Memory B cell (primary cell): ENCODE measurements at regions not wholly inside any gene's neighbourhood (a gene's known extent, or its start where the extent isn't known, plus 50 kb on each side); places are given as distances from the start of the nearest gene placed in this dataset.

Experiments used
- ATAC-seq: fragments of 150-1000 bp; cut with Tn5 transposase; 2 replicates; pipeline ENCODE4 v1.10.0; 2021; ENCODE audit warnings: low read depth, mild to moderate bottlenecking, moderate library complexity
- DNase-seq, 2 donors: peaks; one replicate each; pipeline ENCODE4 v3.0.0; 2022; ENCODE audit warnings: low spot score in 2 of 2
- H3K27ac Mint-ChIP-seq: one replicate; pipeline ENCODE4 v1.8.0; 2022; ENCODE audit warnings: mild to moderate bottlenecking, moderate library complexity, mixed read lengths
- H3K27me3 Mint-ChIP-seq: one replicate; pipeline ENCODE4 v1.8.0; 2022; ENCODE audit warnings: mixed read lengths
- H3K36me3 Mint-ChIP-seq: one replicate; pipeline ENCODE4 v1.8.0; 2022; ENCODE audit warnings: mild to moderate bottlenecking, mixed read lengths
- H3K4me1 Mint-ChIP-seq: one replicate; pipeline ENCODE4 v1.8.0; 2022; ENCODE audit warnings: mixed read lengths
- H3K4me3 Mint-ChIP-seq: one replicate; pipeline ENCODE4 v1.8.0; 2022; ENCODE audit warnings: mild to moderate bottlenecking, moderate library complexity, mixed read lengths
- H3K9me3 Mint-ChIP-seq: one replicate; pipeline ENCODE4 v1.8.0; 2022; ENCODE audit warnings: mixed read lengths

DNA sequence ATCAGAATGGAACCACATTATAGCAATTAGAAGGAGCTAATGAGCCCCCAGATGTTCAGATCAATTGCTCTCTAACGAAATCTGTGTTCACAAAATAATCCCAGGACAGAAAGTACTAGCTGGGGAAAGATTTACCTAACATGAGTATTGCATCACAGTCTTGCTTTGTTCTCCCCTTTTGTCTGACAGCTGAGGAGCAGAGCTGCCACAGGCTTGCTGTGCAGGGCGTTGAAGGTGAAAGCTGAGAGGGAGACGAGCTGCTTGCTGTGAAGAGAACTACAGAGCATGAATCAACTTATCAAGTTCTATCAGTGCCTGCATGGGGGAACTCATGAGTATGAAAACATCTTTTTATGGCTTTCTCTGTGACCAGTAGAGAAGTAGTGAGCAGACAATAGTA is 441.2 kb downstream of the CENPC start:
- DNase-seq (no peak), ATAC-seq (no peak)
- H3K9me3 Mint-ChIP-seq = no peaks in the 10 kb centered on the region
- no peak overlapping the region for H3K4me3 Mint-ChIP-seq
- H3K27ac Mint-ChIP-seq = no peak overlapping the region
- H3K4me1 Mint-ChIP-seq = no peaks in the 10 kb centered on the region
- no peaks in the 10 kb centered on the region for H3K36me3 Mint-ChIP-seq
- H3K27me3 Mint-ChIP-seq = no peaks in the 10 kb centered on the region

DNA sequence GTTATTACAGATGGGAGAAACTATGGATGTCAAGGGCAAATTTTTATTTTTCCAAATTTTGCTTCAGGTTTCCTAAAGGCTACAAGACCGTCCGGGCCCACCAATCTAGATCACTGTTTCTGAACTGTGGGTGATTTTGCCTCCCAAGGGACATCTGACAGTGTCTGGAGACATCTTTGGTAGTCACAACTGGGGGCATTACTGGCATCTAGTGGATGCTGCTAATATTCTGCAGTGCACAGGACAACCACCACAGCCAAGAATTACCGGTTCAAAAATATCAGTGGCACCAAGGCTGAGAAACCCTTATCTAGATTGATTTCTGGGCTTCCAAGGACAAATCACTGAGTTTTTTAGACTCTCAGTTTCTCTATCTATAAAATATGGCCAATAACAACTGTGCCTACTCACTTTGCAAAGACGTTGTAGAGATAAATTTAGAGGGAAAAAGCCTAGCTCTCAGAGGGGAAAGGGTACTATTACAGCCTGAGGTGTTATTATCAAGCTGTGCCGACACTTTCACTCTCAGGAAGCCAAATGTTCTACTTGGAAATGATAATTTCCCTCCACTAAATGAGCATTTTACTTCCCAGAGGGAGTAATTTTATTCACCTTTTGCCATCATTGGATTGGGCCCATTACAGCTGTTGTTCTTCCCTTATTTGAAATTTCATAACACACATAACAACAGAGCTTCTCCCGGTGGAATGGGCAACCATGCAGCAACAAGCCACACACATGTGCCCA is 442.1 kb downstream of the CENPC start:
- Mint-ChIP-seq H3K9me3 (no peaks in the 10 kb centered on the region), H3K36me3 (no peaks in the 10 kb centered on the region), H3K27me3 (no peaks in the 10 kb centered on the region), H3K4me1 (no peaks in the 10 kb centered on the region), H3K4me3 (no peak overlapping the region), H3K27ac (no peak overlapping the region)
- DNase-seq = no peak
- ATAC-seq = no peak

- ATAC-seq = no peak
- Mint-ChIP-seq H3K4me1 (no peaks in the 10 kb centered on the region), H3K36me3 (no peaks in the 10 kb centered on the region), H3K4me3 (no peak overlapping the region), H3K27me3 (no peaks in the 10 kb centered on the region), H3K27ac (no peak overlapping the region), H3K9me3 (no peaks in the 10 kb centered on the region)
- DNase-seq = no peak
These were observed 443.7 kb downstream of the CENPC start for GRCh38 chr4:67101612-67102011.

- ATAC-seq (no peak), DNase-seq (no peak)
- Mint-ChIP-seq H3K9me3 (no peaks in the 10 kb centered on the region), H3K27ac (no peak overlapping the region), H3K27me3 (no peaks in the 10 kb centered on the region), H3K4me1 (no peaks in the 10 kb centered on the region), H3K36me3 (no peaks in the 10 kb centered on the region), H3K4me3 (no peak overlapping the region)
These were observed 453.0 kb downstream of the CENPC start for GRCh38 chr4:67092351-67092750.

DNA sequence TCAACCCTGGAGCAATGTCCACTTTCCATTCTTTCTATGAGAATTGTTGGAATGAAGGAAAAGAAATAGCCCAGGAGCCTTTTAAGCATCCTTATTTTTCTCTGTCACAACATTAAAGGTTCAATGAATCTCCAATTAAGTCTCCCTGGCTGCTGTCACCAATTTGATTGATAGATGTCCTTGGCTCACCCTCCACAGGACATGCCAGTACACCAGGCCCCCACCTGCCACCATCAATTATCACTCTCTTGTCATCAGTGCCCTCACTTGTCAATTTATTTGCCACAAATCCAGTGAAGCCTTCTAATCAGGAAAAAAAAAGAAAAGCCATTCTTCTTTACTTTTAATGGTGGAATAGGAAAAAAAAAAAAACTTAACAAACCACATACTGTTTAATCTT is 453.6 kb downstream of the CENPC start:
- no peaks in the 10 kb centered on the region for H3K4me1 Mint-ChIP-seq

DNA sequence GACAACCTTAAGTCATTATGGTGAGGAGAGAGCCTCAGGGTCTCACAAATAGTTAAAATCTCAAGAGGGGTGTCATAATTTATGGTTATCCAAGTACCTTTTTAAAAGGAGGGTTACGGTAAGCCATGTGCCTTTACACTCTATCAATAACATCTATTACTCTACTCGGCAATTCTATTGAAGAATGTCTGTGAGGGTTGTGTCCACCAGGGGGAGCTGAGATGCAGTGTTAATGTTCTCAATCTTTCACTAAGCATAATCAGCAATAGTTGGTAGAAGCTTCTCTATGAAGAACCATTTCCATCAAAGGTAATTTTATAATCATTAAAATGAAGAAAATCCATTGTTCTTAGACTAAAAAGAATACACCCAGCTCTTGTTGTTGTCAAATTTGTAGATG is 457.4 kb downstream of the CENPC start:
- Mint-ChIP-seq H3K4me3 (no peak overlapping the region), H3K27ac (no peak overlapping the region), H3K4me1 (no peaks in the 10 kb centered on the region), H3K27me3 (no peaks in the 10 kb centered on the region), H3K36me3 (no peaks in the 10 kb centered on the region), H3K9me3 (no peaks in the 10 kb centered on the region)
- ATAC-seq (no peak), DNase-seq (peak; percentile 3 to 11)

More for the DNA sequence above, 453.6 kb downstream of the CENPC start:
- Mint-ChIP-seq H3K4me3 (no peak overlapping the region), H3K36me3 (no peaks in the 10 kb centered on the region), H3K27ac (no peak overlapping the region), H3K9me3 (no peaks in the 10 kb centered on the region), H3K27me3 (no peaks in the 10 kb centered on the region)
- ATAC-seq (no peak), DNase-seq (no peak)

DNA sequence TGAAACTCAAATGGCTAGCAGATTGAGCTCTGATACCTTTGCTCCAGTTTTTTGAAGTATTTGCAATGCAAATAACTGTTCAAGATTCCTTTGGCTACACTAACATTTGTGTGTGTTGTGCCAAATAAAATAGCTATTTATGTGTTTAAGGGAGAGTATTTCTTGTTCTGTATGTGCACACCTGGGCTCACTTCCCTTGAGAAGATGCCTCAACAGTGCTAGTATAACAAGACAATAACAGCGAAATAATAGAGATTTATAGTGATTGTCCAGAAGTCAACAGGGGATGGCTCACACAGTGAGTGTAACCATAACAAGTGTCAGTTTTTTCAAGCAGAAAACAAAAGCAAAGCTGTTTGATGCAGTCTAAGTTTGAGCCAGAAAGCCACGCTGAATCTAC is 460.5 kb downstream of the CENPC start:
- ATAC-seq = no peak
- H3K4me3 Mint-ChIP-seq = no peak overlapping the region
- H3K27ac Mint-ChIP-seq = no peak overlapping the region
- DNase-seq = no peak
- H3K27me3 Mint-ChIP-seq = no peaks in the 10 kb centered on the region
- H3K36me3 Mint-ChIP-seq = no peaks in the 10 kb centered on the region
- H3K9me3 Mint-ChIP-seq = no peaks in the 10 kb centered on the region
- H3K4me1 Mint-ChIP-seq = no peaks in the 10 kb centered on the region

DNA sequence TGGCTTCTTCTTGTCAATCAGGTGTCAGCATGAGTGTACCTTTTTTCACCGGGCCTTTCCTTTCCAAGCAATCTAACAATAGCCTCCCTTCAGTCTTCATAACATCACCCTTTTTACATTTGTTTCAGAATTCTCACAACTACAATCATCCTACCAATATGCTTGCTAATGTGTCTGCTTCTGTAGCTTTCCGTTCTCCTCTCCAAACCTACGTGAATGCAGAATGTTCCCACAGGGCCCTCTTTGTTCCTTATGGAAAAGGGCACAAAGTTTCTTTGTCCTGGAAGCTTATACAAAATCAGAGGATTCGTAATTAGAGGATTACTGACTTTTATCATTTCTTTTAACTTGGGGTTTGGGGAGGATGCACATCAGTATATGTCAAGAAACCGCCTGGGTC is 461.8 kb downstream of the CENPC start:
- no peak for ATAC-seq
- no peaks in the 10 kb centered on the region for H3K9me3 Mint-ChIP-seq
- DNase-seq = no peak
- H3K4me3 Mint-ChIP-seq = no peak overlapping the region
- H3K27me3 Mint-ChIP-seq = no peaks in the 10 kb centered on the region
- H3K27ac Mint-ChIP-seq = no peak overlapping the region
- H3K36me3 Mint-ChIP-seq = no peaks in the 10 kb centered on the region
- no peaks in the 10 kb centered on the region for H3K4me1 Mint-ChIP-seq

DNA sequence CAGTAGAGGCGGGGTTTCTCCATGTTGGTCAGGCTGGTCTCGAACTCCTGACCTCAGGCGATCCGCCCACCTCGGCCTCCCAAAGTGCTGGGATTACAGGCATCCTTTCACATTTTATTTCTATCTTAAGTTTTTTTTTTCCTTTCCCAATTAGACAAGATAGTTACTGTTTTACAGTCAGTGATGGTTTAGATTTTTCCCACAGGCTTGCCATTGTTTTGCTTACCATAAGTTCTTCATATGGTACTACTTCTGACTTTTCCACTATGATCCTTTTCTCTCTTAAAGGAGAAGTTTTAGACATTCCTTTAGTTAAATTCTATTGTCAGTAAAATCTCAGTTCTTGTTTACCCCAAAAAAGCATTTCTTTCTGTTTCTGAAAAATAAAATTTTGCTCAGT is 462.6 kb downstream of the CENPC start:
- Mint-ChIP-seq H3K9me3 (no peaks in the 10 kb centered on the region), H3K27me3 (no peaks in the 10 kb centered on the region), H3K4me3 (no peak overlapping the region), H3K36me3 (no peaks in the 10 kb centered on the region), H3K27ac (no peak overlapping the region), H3K4me1 (no peaks in the 10 kb centered on the region)
- no peak for DNase-seq
- ATAC-seq = no peak

- H3K36me3 Mint-ChIP-seq = no peaks in the 10 kb centered on the region
These were observed 465.2 kb downstream of the CENPC start for GRCh38 chr4:67080046-67080557.

GRCh38 chr4:67071641-67072040 is 473.7 kb downstream of the CENPC start:
- peaks cover 3% of the 10 kb centered on the region for H3K9me3 Mint-ChIP-seq
- DNase-seq (no peak), ATAC-seq (no peak)
- H3K36me3 Mint-ChIP-seq = no peaks in the 10 kb centered on the region
- no peak overlapping the region for H3K27ac Mint-ChIP-seq
- no peaks in the 10 kb centered on the region for H3K27me3 Mint-ChIP-seq
- no peak overlapping the region for H3K4me3 Mint-ChIP-seq
- H3K4me1 Mint-ChIP-seq = no peaks in the 10 kb centered on the region

More at GRCh38 chr4:67080046-67080557, 465.2 kb downstream of the CENPC start:
- no peak overlapping the region for H3K4me3 Mint-ChIP-seq
- H3K27ac Mint-ChIP-seq = no peak overlapping the region
- no peaks in the 10 kb centered on the region for H3K9me3 Mint-ChIP-seq
- H3K4me1 Mint-ChIP-seq = no peaks in the 10 kb centered on the region
- DNase-seq (no peak), ATAC-seq (no peak)
- no peaks in the 10 kb centered on the region for H3K27me3 Mint-ChIP-seq

GRCh38 chr4:67055319-67055718 is 490.0 kb downstream of the CENPC start:
- Mint-ChIP-seq H3K9me3 (no peaks in the 10 kb centered on the region), H3K27ac (no peak overlapping the region)

GRCh38 chr4:67054896-67055295 is 490.4 kb downstream of the CENPC start:
- no peaks in the 10 kb centered on the region for H3K4me1 Mint-ChIP-seq
- ATAC-seq = no peak
- DNase-seq = no peak
- no peaks in the 10 kb centered on the region for H3K9me3 Mint-ChIP-seq
- no peaks in the 10 kb centered on the region for H3K27me3 Mint-ChIP-seq
- no peaks in the 10 kb centered on the region for H3K36me3 Mint-ChIP-seq
- no peak overlapping the region for H3K27ac Mint-ChIP-seq
- no peak overlapping the region for H3K4me3 Mint-ChIP-seq

More at GRCh38 chr4:67055319-67055718, 490.0 kb downstream of the CENPC start:
- no peaks in the 10 kb centered on the region for H3K36me3 Mint-ChIP-seq
- no peak overlapping the region for H3K4me3 Mint-ChIP-seq
- no peak for ATAC-seq
- H3K27me3 Mint-ChIP-seq = no peaks in the 10 kb centered on the region
- DNase-seq = no peak
- no peaks in the 10 kb centered on the region for H3K4me1 Mint-ChIP-seq

GRCh38 chr4:67052814-67053675 is 492.3 kb downstream of the CENPC start:
- ATAC-seq (no peak), DNase-seq (no peak)
- no peaks in the 10 kb centered on the region for H3K9me3 Mint-ChIP-seq
- no peaks in the 10 kb centered on the region for H3K36me3 Mint-ChIP-seq
- H3K4me1 Mint-ChIP-seq = no peaks in the 10 kb centered on the region
- H3K4me3 Mint-ChIP-seq = no peak overlapping the region
- no peaks in the 10 kb centered on the region for H3K27me3 Mint-ChIP-seq
- H3K27ac Mint-ChIP-seq = no peak overlapping the region
